Left ventricle myocardium inferior (tissue), 1 donor: ENCODE measurements at regions not wholly inside any gene's neighbourhood (a gene's known extent, or its start where the extent isn't known, plus 50 kb on each side); places are given as distances from the start of the nearest gene placed in this dataset.

ENCODE experiments used
- DNase-seq: peaks from one replicate; pipeline ENCODE4 v3.0.0-alpha.2; 2020
- H3K27ac ChIP-seq: fragments of 200-600 bp; replicated peaks from 2 replicates; pipeline ENCODE4 v1.8.0; 2021
- H3K27me3 ChIP-seq: fragments of 200-600 bp; 2 replicates; pipeline ENCODE4 v1.8.0; 2021; ENCODE audit warnings: low read depth
- H3K36me3 ChIP-seq: fragments of 200-600 bp; 2 replicates; pipeline ENCODE4 v1.8.0; 2021
- H3K4me1 ChIP-seq: fragments of 200-600 bp; 2 replicates; pipeline ENCODE4 v1.8.0; 2021
- H3K4me3 ChIP-seq: fragments of 200-600 bp; 2 replicates; pipeline ENCODE4 v1.8.0; 2021; ENCODE audit warnings: mild to moderate bottlenecking, moderate library complexity
- H3K9me3 ChIP-seq: fragments of 200-600 bp; replicated peaks from 2 replicates; pipeline ENCODE4 v1.8.0; 2021
- CTCF ChIP-seq: fragments of 200-600 bp; IDR thresholded peaks from 2 replicates; pipeline ENCODE4 v1.8.0; 2021; ENCODE audit warnings: antibody characterized with exemption, mild to moderate bottlenecking, borderline replicate concordance
- intact Hi-C: fragments of 100-400 bp; cut with micrococcal nuclease; formaldehyde crosslinking; loops from one replicate; pipeline ENCODE4 v1.11.0; 2022
- donor health status: DM: no; HTN: yes; CAD: no; lungs with severe emphysema.

GRCh38 chr1:17877316-17877715 lies 122.2 kb downstream of the ACTL8 start:
- H3K36me3 ChIP-seq: no peaks in the 10 kb centered on the region
- intact Hi-C loops: no loop called here
- H3K4me3 ChIP-seq: no peak overlapping the region
- H3K4me1 ChIP-seq: peaks cover 45% of the 10 kb centered on the region
- TF ChIP-seq CTCF: no peak
- H3K9me3 ChIP-seq: no peaks in the 10 kb centered on the region
- H3K27me3 ChIP-seq: peaks cover 7% of the 10 kb centered on the region
- H3K27ac ChIP-seq: no peak overlapping the region
- DNase-seq: no peak

GRCh38 chr1:17877896-17878295 lies 122.8 kb downstream of the ACTL8 start:
- no peak for DNase-seq
- Histone ChIP-seq H3K4me3 (no peak overlapping the region), H3K27me3 (peaks cover 7% of the 10 kb centered on the region), H3K4me1 (peaks cover 42% of the 10 kb centered on the region), H3K27ac (no peak overlapping the region), H3K36me3 (no peaks in the 10 kb centered on the region), H3K9me3 (no peaks in the 10 kb centered on the region)
- no peak for TF ChIP-seq CTCF
- intact Hi-C loops: no loop called here

- Histone ChIP-seq H3K4me1 (peaks cover 34% of the 10 kb centered on the region), H3K4me3 (no peak overlapping the region), H3K27me3 (peaks cover 7% of the 10 kb centered on the region), H3K27ac (no peak overlapping the region), H3K9me3 (no peaks in the 10 kb centered on the region), H3K36me3 (no peaks in the 10 kb centered on the region)
- no peak for TF ChIP-seq CTCF
- no peak for DNase-seq
- intact Hi-C loops: no loop called here
Measured at GRCh38 chr1:17878837-17879236, 123.7 kb downstream of the ACTL8 start.

- no peak for DNase-seq
- peaks cover 18% of the 10 kb centered on the region for H3K4me1 ChIP-seq
Measured at GRCh38 chr1:17880449-17880848, 125.3 kb downstream of the ACTL8 start.

GRCh38 chr1:17881761-17882160 lies 126.6 kb downstream of the ACTL8 start:
- Histone ChIP-seq H3K27me3 (peaks cover 13% of the 10 kb centered on the region), H3K9me3 (no peaks in the 10 kb centered on the region), H3K4me3 (no peak overlapping the region), H3K27ac (peak overlapping the region; percentile 19), H3K4me1 (peaks cover 14% of the 10 kb centered on the region), H3K36me3 (no peaks in the 10 kb centered on the region)
- peak; percentile 44 for TF ChIP-seq CTCF
- intact Hi-C loops: no loop called here
- no peak for DNase-seq

More at GRCh38 chr1:17880449-17880848, 125.3 kb downstream of the ACTL8 start:
- no peaks in the 10 kb centered on the region for H3K36me3 ChIP-seq
- no peak for TF ChIP-seq CTCF
- H3K4me3 ChIP-seq: no peak overlapping the region
- no peaks in the 10 kb centered on the region for H3K9me3 ChIP-seq
- no peak overlapping the region for H3K27ac ChIP-seq
- intact Hi-C loops: no loop called here
- peaks cover 7% of the 10 kb centered on the region for H3K27me3 ChIP-seq

GRCh38 chr1:17883136-17883535 lies 128.0 kb downstream of the ACTL8 start:
- intact Hi-C loops: no loop called here
- peaks cover 24% of the 10 kb centered on the region for H3K4me1 ChIP-seq
- H3K9me3 ChIP-seq: no peaks in the 10 kb centered on the region
- H3K36me3 ChIP-seq: no peaks in the 10 kb centered on the region
- no peak for DNase-seq
- H3K27me3 ChIP-seq: peaks cover 26% of the 10 kb centered on the region
- no peak overlapping the region for H3K27ac ChIP-seq
- no peak overlapping the region for H3K4me3 ChIP-seq
- TF ChIP-seq CTCF: no peak
